Parathyroid adenoma (tissue), 2 donors: ENCODE measurements at regions not wholly inside any gene's neighbourhood (a gene's known extent, or its start where the extent isn't known, plus 50 kb on each side); places are given as distances from the start of the nearest gene placed in this dataset.

Experiments used
- H2AFZ ChIP-seq: fragments of 300-600 bp; sonication (generic); one replicate; pipeline ENCODE4 v1.7.0; 2017; ENCODE audit warnings: antibody characterized with exemption, mild to moderate bottlenecking
- H3K27ac ChIP-seq: fragments of 300-600 bp; sonication (generic); one replicate; pipeline ENCODE4 v1.7.0; 2017
- H3K27me3 ChIP-seq: fragments of 300-600 bp; sonication (generic); one replicate; pipeline ENCODE4 v1.7.0; 2017; ENCODE audit warnings: low read length; ENCODE audit not compliant: control insufficient read depth, insufficient read depth
- H3K36me3 ChIP-seq: fragments of 300-600 bp; sonication (generic); one replicate; pipeline ENCODE4 v1.7.0; 2017; ENCODE audit warnings: low read length; ENCODE audit not compliant: control insufficient read depth, insufficient read depth
- H3K4me1 ChIP-seq: fragments of 300-600 bp; sonication (generic); one replicate; pipeline ENCODE4 v1.7.0; 2017; ENCODE audit warnings: control low read depth
- H3K4me2 ChIP-seq: fragments of 300-600 bp; sonication (generic); one replicate; pipeline ENCODE4 v1.7.0; 2017; ENCODE audit warnings: low read length
- H3K4me3 ChIP-seq: fragments of 300-600 bp; sonication (generic); one replicate; pipeline ENCODE4 v1.7.0; 2017; ENCODE audit warnings: low read depth, low read length
- H3K79me2 ChIP-seq: fragments of 300-600 bp; sonication (generic); one replicate; pipeline ENCODE4 v1.7.0; 2017; ENCODE audit warnings: control low read depth
- H3K9ac ChIP-seq: fragments of 300-600 bp; sonication (generic); one replicate; pipeline ENCODE4 v1.7.0; 2017; ENCODE audit warnings: mild to moderate bottlenecking
- H3K9me3 ChIP-seq: fragments of 300-600 bp; sonication (generic); one replicate; pipeline ENCODE4 v1.7.0; 2017; ENCODE audit warnings: low read length; ENCODE audit not compliant: control insufficient read depth
- TF ChIP-seq, protein P1 (sequence below): fragments of 300-600 bp; sonication (generic); IDR thresholded peaks from one replicate; pipeline ENCODE4 v1.7.0; 2017; ENCODE audit warnings: antibody characterized with exemption, mild to moderate bottlenecking
- donor health status: primary hyperparathyroidism.

DNA sequence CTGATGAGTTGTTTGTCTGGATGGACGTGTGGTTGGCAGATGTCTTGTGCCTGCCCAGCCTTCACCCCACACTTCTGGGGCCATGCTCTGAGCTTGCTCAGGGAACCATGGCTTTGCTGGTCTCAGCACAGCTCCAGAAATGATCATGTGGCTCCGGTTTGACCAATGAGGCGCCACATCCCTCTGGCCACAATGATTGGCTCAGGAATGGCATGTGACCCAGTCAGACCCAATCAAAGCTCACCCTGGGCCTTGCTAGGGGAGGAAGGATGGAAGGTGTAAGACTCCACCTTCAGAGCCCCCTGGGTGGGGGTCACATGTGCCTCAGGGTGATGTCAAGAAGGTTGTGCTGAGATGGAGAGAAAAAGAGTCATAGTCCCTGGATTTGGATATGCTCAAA, 281.6 kb upstream of the SULF2 start:
- Histone ChIP-seq H3K4me2 (no peak overlapping the region), H2AFZ (no peak overlapping the region), H3K4me1 (no peaks in the 10 kb centered on the region), H3K36me3 (no peaks in the 10 kb centered on the region), H3K79me2 (no peaks in the 10 kb centered on the region), H3K27ac (no peak overlapping the region), H3K27me3 (no peaks in the 10 kb centered on the region), H3K4me3 (no peak overlapping the region), H3K9ac (no peak overlapping the region), H3K9me3 (no peaks in the 10 kb centered on the region)
- TF ChIP-seq, protein P1, sequence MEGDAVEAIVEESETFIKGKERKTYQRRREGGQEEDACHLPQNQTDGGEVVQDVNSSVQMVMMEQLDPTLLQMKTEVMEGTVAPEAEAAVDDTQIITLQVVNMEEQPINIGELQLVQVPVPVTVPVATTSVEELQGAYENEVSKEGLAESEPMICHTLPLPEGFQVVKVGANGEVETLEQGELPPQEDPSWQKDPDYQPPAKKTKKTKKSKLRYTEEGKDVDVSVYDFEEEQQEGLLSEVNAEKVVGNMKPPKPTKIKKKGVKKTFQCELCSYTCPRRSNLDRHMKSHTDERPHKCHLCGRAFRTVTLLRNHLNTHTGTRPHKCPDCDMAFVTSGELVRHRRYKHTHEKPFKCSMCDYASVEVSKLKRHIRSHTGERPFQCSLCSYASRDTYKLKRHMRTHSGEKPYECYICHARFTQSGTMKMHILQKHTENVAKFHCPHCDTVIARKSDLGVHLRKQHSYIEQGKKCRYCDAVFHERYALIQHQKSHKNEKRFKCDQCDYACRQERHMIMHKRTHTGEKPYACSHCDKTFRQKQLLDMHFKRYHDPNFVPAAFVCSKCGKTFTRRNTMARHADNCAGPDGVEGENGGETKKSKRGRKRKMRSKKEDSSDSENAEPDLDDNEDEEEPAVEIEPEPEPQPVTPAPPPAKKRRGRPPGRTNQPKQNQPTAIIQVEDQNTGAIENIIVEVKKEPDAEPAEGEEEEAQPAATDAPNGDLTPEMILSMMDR: no peak

DNA sequence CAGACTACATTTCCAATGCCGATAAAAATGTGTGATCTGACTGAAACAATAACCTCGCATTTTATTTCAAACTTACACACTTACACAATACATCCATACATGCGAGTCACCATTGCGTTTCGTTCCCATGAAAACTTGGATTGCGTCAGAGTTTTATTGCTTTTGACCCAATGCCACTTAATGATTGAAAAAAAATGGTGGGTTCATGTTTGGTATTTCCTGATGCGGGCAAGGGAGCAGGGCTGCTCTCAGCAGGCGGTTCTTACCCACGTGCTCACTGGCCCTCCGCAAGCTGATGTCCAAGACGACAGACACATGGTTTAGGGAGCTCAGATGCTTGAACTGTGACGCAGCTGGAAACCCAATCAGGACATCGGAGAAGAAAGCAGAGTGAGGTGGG, 281.0 kb upstream of the SULF2 start:
- Histone ChIP-seq H3K9me3 (no peaks in the 10 kb centered on the region), H3K9ac (no peak overlapping the region), H3K79me2 (no peaks in the 10 kb centered on the region), H3K4me1 (no peaks in the 10 kb centered on the region), H3K4me2 (no peak overlapping the region), H3K27me3 (no peaks in the 10 kb centered on the region), H3K36me3 (no peaks in the 10 kb centered on the region), H3K4me3 (no peak overlapping the region), H3K27ac (no peak overlapping the region), H2AFZ (no peak overlapping the region)
- TF ChIP-seq, protein P1: no peak

DNA sequence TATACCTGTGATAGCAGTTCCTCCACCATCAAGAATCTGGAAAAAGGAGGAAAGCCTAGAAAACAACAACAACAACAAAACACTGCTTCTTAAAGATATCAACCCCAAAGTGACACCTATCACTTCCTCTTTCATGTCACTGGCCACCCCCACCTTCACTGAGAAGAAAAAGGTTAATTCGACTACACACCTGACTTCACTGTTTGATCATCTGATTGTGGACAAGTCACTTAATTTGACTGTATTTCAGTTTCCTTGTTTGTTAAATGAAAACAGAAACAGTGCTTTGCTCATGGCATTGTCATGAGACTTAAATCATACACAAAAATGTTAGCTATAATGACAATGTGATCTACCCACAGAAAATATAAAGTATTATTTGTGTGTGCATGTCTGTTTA, 280.6 kb upstream of the SULF2 start:
- TF ChIP-seq, protein P1: no peak
- H3K9ac ChIP-seq: no peak overlapping the region
- no peak overlapping the region for H3K4me2 ChIP-seq
- H3K27ac ChIP-seq: no peak overlapping the region
- no peak overlapping the region for H2AFZ ChIP-seq
- no peaks in the 10 kb centered on the region for H3K79me2 ChIP-seq
- H3K27me3 ChIP-seq: no peaks in the 10 kb centered on the region
- H3K36me3 ChIP-seq: no peaks in the 10 kb centered on the region
- no peaks in the 10 kb centered on the region for H3K4me1 ChIP-seq
- H3K4me3 ChIP-seq: no peak overlapping the region
- H3K9me3 ChIP-seq: no peaks in the 10 kb centered on the region

DNA sequence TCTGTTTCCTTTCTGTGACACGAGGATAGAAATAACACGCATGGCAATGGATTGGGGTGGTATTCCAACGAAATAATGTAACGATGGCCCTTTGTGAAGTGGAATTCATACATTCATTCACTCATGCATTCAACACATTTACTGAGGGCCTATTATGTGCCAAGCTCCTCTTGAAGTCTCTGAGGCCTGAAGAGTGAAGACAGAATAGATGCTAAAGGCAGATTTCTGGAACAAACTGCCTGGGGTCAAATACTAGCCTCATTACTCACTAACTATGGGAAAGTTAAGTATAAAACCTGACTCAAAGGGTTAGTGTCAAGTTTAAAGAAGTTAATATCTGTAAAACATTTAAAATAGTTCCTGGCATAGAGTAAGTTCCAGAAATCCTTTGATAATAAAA, 279.6 kb upstream of the SULF2 start:
- no peak overlapping the region for H3K4me2 ChIP-seq
- no peaks in the 10 kb centered on the region for H3K36me3 ChIP-seq
- TF ChIP-seq, protein P1: no peak
- H3K9ac ChIP-seq: no peak overlapping the region
- no peaks in the 10 kb centered on the region for H3K79me2 ChIP-seq
- no peak overlapping the region for H3K27ac ChIP-seq
- no peak overlapping the region for H3K4me3 ChIP-seq
- H2AFZ ChIP-seq: no peak overlapping the region
- no peaks in the 10 kb centered on the region for H3K9me3 ChIP-seq
- no peaks in the 10 kb centered on the region for H3K4me1 ChIP-seq
- no peaks in the 10 kb centered on the region for H3K27me3 ChIP-seq

DNA sequence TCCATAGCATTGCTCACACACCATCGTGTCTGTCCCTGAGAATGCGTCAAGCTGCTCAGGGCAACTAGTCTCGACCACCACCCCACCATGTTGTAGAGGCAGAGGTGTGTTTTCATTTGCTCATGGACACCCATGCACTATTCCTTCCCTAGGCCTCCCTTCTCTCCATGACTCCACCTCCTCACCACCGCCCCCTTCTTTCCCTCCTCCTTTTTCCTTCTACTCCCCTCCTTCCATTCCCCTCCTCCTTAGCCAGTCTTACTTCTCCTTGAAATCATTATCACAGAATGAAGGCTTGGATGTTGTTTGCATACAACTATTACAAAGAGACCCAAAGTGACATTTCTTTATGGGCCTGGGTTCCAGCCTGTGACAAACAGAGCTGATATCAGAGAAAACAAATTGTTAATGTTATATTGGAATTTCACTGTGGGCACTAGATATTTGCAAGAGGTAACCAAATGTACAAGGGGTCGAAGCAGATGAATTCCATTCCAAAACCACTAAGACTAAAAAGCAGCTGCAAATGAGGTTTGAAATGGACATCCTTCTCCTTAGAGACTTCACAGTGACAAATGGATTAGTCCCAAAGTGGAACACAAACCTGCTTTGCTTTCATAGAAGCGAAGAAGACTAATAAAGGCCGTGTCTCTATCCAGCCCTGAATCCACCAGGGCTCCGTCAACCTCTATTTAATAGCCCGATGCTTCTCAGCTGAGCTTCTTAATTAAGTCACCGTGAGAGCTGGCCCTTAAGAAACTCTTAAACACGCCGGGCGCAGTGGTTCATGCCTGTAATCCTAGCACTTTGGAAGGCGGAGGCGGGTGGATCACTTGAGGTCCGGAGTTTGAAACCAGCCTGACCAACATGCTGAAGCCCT, 275.8 kb upstream of the SULF2 start:
- H3K79me2 ChIP-seq: no peaks in the 10 kb centered on the region
- no peak overlapping the region for H2AFZ ChIP-seq
- no peak overlapping the region for H3K9ac ChIP-seq
- no peaks in the 10 kb centered on the region for H3K9me3 ChIP-seq
- no peak overlapping the region for H3K27ac ChIP-seq
- no peak overlapping the region for H3K4me3 ChIP-seq
- TF ChIP-seq, protein P1: no peak
- no peaks in the 10 kb centered on the region for H3K4me1 ChIP-seq
- H3K27me3 ChIP-seq: no peaks in the 10 kb centered on the region
- H3K36me3 ChIP-seq: no peaks in the 10 kb centered on the region
- no peak overlapping the region for H3K4me2 ChIP-seq
